ENCODE measurements at regions not wholly inside any gene's neighbourhood (a gene's known extent, or its start where the extent isn't known, plus 50 kb on each side); places are given as distances from the start of the nearest gene placed in this dataset.

DNA sequence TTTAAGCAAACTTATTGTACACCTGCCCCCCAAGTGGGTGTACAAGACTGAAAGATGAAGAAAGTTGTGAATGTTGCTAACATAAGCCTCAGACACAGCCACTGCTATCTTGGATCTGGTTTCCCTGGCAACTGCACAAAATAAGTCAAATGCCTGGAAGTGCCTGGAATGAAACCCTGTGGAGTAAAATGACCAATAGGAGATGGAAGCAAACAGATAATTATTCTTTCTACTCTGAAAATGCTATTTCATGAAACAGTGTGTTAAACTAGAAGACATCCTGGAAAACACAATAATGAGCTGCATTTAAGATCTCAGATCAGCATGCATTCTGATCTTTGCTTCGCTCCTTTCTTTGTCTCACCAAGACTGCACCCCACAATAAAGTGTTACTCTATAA, 1016.0 kb downstream of the ARAP2 start:
- no peak for DNase-seq
- Mint-ChIP-seq H3K27ac (ENCODE audit: unreplicated experiment) (no peak overlapping the region), H3K36me3 (ENCODE audit: insufficient read depth, unreplicated experiment) (no peaks in the 10 kb centered on the region), H3K4me1 (ENCODE audit: low read depth, unreplicated experiment) (no peaks in the 10 kb centered on the region), H3K9me3 (ENCODE audit: low read depth, unreplicated experiment) (peaks cover 15% of the 10 kb centered on the region), H3K4me3 (ENCODE audit: low read depth, unreplicated experiment) (no peak overlapping the region), H3K27me3 (ENCODE audit: unreplicated experiment) (no peaks in the 10 kb centered on the region)
- intact Hi-C loops (cut with micrococcal nuclease; ENCODE audit: unreplicated experiment), result no loop called here
- CTCF ChIA-PET, result no interaction called here
- no TSS peak for BruUV-seq (replicated peaks)
- TF ChIP-seq, protein P1, sequence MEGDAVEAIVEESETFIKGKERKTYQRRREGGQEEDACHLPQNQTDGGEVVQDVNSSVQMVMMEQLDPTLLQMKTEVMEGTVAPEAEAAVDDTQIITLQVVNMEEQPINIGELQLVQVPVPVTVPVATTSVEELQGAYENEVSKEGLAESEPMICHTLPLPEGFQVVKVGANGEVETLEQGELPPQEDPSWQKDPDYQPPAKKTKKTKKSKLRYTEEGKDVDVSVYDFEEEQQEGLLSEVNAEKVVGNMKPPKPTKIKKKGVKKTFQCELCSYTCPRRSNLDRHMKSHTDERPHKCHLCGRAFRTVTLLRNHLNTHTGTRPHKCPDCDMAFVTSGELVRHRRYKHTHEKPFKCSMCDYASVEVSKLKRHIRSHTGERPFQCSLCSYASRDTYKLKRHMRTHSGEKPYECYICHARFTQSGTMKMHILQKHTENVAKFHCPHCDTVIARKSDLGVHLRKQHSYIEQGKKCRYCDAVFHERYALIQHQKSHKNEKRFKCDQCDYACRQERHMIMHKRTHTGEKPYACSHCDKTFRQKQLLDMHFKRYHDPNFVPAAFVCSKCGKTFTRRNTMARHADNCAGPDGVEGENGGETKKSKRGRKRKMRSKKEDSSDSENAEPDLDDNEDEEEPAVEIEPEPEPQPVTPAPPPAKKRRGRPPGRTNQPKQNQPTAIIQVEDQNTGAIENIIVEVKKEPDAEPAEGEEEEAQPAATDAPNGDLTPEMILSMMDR (IDR thresholded peaks at IDR 0.05; ENCODE audit: unreplicated experiment), result no peak

DNA sequence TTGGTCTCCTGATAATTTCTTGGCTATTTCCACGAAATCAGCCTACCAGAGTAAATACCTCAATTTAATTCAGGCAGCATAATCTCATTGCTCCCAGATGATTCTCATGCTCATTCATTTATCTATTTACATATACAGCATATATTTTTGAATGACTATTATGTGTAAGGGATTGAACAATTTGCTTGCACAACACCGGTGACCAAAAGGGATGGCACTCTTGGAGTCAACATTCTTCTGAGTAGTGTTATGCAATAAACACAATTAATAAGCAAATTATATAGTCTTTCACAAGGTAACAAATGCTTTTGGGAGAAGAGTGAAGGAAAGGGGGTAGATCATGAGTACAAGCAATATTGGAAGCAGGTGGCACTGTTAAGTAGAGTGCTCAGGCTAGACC, 1015.3 kb downstream of the ARAP2 start:
- no peak for DNase-seq
- no TSS peak for BruUV-seq (replicated peaks)
- Mint-ChIP-seq H3K27ac (ENCODE audit: unreplicated experiment) (no peak overlapping the region), H3K27me3 (ENCODE audit: unreplicated experiment) (no peaks in the 10 kb centered on the region), H3K4me1 (ENCODE audit: low read depth, unreplicated experiment) (no peaks in the 10 kb centered on the region), H3K36me3 (ENCODE audit: insufficient read depth, unreplicated experiment) (no peaks in the 10 kb centered on the region), H3K4me3 (ENCODE audit: low read depth, unreplicated experiment) (no peak overlapping the region), H3K9me3 (ENCODE audit: low read depth, unreplicated experiment) (peaks cover 16% of the 10 kb centered on the region)
- CTCF ChIA-PET, result no interaction called here
- TF ChIP-seq, protein P1 (IDR thresholded peaks at IDR 0.05; ENCODE audit: unreplicated experiment), result no peak
- intact Hi-C loops (cut with micrococcal nuclease; ENCODE audit: unreplicated experiment), result no loop called here

DNA sequence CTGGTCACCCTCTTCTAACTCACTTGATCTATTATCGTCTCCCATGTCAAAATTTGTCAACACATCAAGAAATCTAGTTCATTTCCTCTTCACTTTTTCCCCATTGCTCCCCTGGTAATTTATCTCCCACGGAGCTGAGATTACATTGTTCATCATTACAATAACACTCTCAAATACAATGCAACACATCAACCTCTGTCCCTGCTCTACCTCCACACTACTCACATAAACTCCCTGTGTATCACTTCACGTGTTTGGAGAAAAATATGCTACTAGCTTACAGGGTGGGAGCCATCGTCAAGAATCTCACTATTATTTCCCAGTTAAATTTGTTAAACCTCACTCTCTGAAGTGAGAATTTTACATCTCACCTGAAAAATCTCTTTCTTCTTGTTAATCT, 1006.4 kb downstream of the ARAP2 start:
- no TSS peak for BruUV-seq (replicated peaks)
- Mint-ChIP-seq H3K36me3 (ENCODE audit: insufficient read depth, unreplicated experiment) (no peaks in the 10 kb centered on the region), H3K9me3 (ENCODE audit: low read depth, unreplicated experiment) (peaks cover 15% of the 10 kb centered on the region), H3K4me1 (ENCODE audit: low read depth, unreplicated experiment) (no peaks in the 10 kb centered on the region), H3K4me3 (ENCODE audit: low read depth, unreplicated experiment) (no peak overlapping the region), H3K27me3 (ENCODE audit: unreplicated experiment) (no peaks in the 10 kb centered on the region), H3K27ac (ENCODE audit: unreplicated experiment) (no peak overlapping the region)
- intact Hi-C loops (cut with micrococcal nuclease; ENCODE audit: unreplicated experiment), result no loop called here
- TF ChIP-seq, protein P1 (IDR thresholded peaks at IDR 0.05; ENCODE audit: unreplicated experiment), result no peak
- DNase-seq, result no peak
- CTCF ChIA-PET, result no interaction called here

DNA sequence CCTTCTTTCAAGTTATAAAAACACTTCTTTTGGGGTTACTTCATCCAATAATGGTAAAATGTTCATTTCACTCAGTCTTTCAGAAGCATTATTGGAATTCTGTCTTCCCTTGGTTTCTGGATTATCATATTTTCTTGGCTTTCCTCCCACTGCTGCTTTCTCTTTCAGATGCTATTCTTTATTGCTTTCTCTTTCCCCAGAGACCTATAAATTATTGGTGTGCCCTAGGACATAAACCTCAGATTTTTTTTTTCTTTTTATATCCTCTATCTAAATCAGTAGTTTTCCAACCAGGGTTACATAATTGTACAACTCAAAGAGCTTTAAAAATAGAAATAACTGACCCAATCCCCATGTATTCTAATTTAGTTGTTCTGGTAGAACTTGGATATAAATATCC, 1005.5 kb downstream of the ARAP2 start:
- CTCF ChIA-PET, result no interaction called here
- BruUV-seq (replicated peaks), result no TSS peak
- H3K27ac Mint-ChIP-seq (ENCODE audit: unreplicated experiment), result no peak overlapping the region

More for the DNA sequence above, 1005.5 kb downstream of the ARAP2 start:
- Mint-ChIP-seq H3K4me3 (ENCODE audit: low read depth, unreplicated experiment) (no peak overlapping the region), H3K4me1 (ENCODE audit: low read depth, unreplicated experiment) (no peaks in the 10 kb centered on the region), H3K9me3 (ENCODE audit: low read depth, unreplicated experiment) (peaks cover 11% of the 10 kb centered on the region), H3K36me3 (ENCODE audit: insufficient read depth, unreplicated experiment) (no peaks in the 10 kb centered on the region), H3K27me3 (ENCODE audit: unreplicated experiment) (no peaks in the 10 kb centered on the region)
- DNase-seq, result no peak
- TF ChIP-seq, protein P1 (IDR thresholded peaks at IDR 0.05; ENCODE audit: unreplicated experiment), result no peak
- intact Hi-C loops (cut with micrococcal nuclease; ENCODE audit: unreplicated experiment), result no loop called here

Measured in Calu3 (cell line).